Gastroesophageal sphincter (tissue), 3 donors: ENCODE measurements at regions not wholly inside any gene's neighbourhood (a gene's known extent, or its start where the extent isn't known, plus 50 kb on each side); places are given as distances from the start of the nearest gene placed in this dataset.
A peak's percentile ranks its signal among the peaks of the same experiment; 100 is the strongest.

ENCODE experiments used
- EP300 ChIP-seq: sonication (generic); formaldehyde crosslinking; IDR thresholded peaks from one replicate; pipeline ENCODE4 v1.6.1; 2017; ENCODE audit warnings: antibody characterized with exemption, mild to moderate bottlenecking
- POLR2A ChIP-seq, 2 donors: fragments of 450-650 bp; IDR thresholded peaks; one replicate each; pipeline ENCODE4 v1.6.1; 2017; ENCODE audit warnings: antibody characterized with exemption in 2 of 2, mild to moderate bottlenecking in 2 of 2, moderate library complexity in 1 of 2
- POLR2AphosphoS5 ChIP-seq: sonication (generic); formaldehyde crosslinking; IDR thresholded peaks from one replicate; pipeline ENCODE4 v1.6.1; 2017; ENCODE audit warnings: antibody characterized with exemption
- TF ChIP-seq, protein P1 (sequence below), 4 experiments: fragments of 200-600 bp in 2 of 4; fragments of 450-650 bp in 2 of 4; sonication (generic) in 1 of 4; IDR thresholded peaks; one replicate each; pipeline ENCODE4 v1.5.1; 2017 to 2019; ENCODE audit warnings: antibody characterized with exemption in 4 of 4, mild to moderate bottlenecking in 2 of 4, moderate library complexity in 2 of 4

DNA sequence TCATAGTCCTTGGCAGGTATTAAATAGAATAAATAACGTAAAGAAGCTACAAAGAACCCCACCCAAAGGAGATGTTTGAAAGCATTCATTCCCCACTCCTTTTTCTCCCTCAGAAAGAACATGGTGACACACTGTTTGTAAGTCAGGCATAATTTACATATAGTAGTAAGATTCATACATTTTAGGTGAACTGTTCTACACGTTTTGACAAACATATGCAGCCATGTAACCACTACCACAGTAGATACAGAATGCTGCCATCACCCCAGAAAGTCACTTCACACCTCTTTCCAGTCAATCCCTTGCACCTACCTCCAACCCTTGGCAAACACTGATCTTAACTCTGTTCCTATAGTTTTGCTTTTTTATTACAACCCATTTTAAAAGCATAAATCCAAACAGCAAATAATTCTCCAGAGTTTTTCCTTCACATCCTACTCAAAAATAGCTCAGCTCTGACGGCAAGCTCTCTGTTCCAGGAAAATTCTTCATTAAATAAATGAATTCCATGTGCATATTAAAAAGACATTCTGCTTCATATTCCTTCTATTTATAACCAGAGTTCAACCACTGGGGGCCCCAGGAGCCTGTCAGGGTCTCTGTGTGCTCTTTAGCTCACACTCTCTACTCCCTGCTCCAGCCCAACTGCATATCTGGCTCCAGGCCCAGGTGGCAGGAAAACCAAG, 258.8 kb downstream of the PLPP3 start:
- no peak for TF ChIP-seq POLR2AphosphoS5
- TF ChIP-seq, protein P1, sequence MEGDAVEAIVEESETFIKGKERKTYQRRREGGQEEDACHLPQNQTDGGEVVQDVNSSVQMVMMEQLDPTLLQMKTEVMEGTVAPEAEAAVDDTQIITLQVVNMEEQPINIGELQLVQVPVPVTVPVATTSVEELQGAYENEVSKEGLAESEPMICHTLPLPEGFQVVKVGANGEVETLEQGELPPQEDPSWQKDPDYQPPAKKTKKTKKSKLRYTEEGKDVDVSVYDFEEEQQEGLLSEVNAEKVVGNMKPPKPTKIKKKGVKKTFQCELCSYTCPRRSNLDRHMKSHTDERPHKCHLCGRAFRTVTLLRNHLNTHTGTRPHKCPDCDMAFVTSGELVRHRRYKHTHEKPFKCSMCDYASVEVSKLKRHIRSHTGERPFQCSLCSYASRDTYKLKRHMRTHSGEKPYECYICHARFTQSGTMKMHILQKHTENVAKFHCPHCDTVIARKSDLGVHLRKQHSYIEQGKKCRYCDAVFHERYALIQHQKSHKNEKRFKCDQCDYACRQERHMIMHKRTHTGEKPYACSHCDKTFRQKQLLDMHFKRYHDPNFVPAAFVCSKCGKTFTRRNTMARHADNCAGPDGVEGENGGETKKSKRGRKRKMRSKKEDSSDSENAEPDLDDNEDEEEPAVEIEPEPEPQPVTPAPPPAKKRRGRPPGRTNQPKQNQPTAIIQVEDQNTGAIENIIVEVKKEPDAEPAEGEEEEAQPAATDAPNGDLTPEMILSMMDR (IDR thresholded peaks at IDR 0.05): peak in 1 of 4 experiments; percentile 14
- no peak for TF ChIP-seq POLR2A (IDR thresholded peaks at IDR 0.05)
- no peak for TF ChIP-seq EP300
